GM21515 (cell line): ENCODE measurements at regions not wholly inside any gene's neighbourhood (a gene's known extent, or its start where the extent isn't known, plus 50 kb on each side); places are given as distances from the start of the nearest gene placed in this dataset.
"Not testable (repeated sequence)": the region's sequence is repeated elsewhere in the genome, so short reads cannot be mapped to it uniquely, and the experiment has no call there.

ENCODE experiments used
- ATAC-seq: cut with Tn5 transposase; IDR thresholded peaks from one replicate; pipeline ENCODE4 v1.9.1; 2021; ENCODE audit not compliant: unreplicated experiment

DNA sequence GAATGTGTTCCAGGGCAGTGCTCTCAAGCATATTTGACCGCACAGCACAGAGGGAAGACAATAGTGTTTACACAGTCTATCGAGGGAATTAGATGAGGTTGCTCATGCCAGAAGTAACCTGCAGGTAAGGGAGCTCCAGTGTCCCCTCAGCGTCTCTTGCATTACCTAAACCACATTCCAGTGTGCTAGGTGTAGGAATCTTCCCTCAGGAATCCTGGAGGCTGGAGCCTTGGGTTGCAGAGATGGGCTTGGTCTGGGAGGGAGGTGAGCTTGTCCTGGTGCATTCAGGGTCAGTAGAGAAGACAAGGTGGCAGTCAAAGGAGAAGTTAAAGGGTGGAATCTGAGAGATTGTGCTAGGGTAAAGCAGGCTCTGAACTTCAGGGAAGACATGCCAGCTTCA, 56.3 kb downstream of the SOX14 start:
- ATAC-seq, result no peak

DNA sequence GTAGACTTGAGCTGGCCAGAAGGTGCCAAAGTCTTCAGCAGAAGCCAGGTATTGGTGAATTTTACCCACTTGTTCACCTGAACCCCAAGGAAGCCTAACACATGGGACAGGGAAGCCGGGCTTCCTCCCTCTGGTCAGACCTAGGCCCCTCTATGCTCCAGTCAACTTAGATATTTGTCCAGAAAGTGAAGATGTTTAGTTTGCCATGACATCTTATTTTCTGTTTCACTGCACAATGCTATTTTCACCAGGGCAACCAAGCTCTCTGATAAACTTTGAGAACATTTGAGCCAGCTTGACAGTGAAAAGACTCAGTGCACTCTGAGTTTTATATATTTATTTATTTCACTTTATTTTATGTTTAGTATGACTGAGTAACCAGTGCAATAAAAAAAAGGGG, 71.0 kb downstream of the SOX14 start:
- no peak for ATAC-seq

DNA sequence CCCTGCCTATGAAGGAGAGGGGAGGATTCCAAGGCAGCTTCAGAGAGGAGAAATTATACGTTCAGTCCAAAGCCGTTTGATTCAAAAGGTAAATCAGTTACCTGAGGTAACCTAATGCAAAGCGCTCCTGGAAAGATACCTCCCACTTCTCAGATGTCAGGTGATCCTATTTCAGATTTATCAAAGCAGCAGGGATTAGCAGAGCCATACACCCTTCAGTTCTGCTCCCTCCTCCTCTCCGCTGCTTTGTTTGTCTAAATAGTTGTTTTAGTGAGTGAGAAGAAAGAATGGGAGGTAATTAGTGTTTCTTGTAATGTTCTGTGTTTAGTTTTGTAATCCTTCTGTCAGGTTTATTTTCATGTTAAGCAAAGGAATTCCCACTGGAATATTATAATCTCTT, 81.1 kb downstream of the SOX14 start:
- ATAC-seq, result no peak

DNA sequence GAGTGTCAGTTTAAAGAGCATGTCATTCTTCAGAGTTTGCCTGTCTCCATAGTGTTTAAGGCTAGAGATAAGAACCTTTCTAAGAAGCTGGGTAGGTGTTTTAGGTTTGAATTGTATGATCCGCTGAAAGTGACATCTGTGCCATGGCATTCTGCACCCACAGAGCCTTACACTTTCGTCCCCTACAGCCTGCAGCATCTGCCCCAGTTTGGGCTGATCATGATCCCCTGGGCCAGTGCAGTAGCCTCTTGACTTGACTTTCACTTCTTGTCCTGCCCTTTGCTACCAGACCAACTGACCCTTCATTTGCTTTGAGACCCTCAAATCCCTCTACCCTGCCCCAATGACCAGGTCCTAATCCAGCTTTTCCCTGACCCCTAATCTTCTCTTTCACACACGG, 81.6 kb downstream of the SOX14 start:
- no peak for ATAC-seq

DNA sequence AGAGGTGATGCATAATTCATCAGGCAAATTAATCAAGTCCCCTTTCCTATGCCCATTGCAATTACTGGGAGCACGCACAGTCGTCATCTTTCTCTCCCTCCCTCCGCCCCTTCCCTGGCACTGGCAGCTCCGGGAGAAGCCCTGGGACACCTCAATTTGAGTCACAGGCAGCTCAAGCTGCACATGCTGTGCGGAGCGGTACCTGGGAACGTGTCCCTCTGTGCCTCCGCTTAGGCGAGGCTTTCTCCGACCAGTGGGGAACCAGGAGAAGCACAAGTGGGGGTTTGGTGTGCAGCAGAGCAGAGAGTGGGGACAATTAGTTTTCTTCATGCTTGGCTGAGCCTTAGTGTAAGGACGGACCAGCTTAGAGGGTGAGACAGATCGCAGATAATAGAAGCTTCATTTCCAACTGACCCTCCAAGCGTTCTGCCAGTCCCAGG, 88.3 kb downstream of the SOX14 start:
- no peak for ATAC-seq

DNA sequence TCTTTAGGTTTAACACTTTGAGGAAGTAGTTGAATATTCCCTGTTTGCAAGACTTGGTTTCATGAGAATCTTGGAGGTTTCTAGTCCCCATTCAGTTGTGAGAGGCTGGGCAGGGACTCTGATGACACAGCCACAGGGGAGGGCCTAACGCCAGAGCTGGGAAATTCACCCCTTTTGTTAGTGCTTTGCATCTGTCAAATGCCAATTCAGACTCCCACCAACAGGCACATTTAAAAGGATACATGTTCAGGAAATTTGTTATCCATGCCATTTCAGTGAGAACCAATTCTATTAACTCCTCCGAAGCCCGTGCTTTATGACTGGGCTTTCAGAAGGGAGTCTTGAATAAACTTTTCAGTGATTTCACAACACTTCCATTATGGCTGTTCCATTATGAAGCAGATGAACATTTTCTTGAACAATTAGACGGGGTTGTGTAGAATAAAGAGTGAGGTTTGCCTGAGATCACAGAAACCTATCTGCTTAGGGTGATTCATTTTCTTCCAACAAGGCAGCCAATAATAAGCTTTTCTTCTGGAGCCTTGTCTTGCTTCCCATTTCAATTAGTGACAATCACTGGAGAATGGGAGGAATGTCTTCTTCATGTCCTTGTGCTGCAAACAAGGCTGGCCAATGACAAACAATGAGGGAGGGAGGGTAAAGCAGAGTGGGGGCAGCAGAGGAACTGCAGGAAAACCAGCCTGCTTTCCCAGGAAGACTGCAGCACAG, 90.6 kb downstream of the SOX14 start:
- ATAC-seq, result no peak

DNA sequence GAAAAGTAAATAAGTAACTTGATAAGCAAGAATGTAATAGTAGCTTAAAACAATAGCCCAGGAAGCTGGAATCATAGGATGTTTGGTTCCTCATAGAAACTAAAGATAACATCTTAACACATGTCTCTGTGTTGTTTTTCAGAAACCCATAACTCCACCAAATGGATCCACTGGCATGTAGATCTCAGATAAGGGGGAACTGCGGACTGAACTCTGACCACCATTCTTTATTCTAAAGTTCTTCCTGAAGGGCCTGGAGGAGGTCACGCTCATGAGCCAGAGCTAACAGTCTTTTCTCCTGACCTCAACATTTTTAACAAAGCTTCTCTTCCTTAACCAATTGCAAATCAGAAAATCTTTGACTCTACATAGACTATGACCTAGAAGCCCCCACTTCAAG, 101.9 kb downstream of the SOX14 start:
- ATAC-seq, result no peak

DNA sequence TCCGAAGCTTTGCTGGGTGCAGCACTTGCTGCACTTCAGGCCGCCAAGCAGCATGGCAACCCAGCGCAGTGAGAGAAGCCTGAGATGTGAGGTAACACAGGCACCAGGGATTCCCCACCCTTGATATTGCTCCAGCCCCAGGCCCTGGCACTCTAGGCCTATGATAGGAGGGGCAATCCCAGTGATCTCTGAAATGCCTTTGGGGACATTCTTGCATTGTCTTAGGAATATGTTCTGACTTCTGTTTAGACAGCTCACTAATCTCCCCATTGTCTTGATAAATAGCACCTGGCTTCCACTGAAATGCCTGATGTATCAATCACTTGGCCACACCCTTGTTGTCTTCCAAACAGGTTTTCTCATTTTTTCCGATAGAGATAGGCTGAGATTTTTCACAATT, 102.8 kb downstream of the SOX14 start:
- no peak for ATAC-seq

DNA sequence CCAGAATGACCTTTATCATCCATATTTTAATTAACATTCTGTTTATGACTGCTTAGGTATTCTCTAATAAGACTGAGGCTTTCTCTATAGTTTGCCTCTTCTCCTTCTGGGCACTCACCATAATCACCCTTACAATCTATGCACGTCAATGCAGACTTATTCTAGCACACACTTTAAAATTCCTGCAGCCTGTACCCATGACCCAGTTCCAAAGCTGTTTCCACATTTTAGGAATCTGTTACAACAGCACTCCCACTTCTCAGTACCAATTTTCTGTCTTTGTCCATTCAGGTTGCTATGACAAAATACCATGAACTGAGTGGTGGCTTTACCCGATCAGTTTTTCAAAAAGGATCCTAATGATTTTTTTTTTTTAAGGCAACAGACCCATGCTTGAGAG, 103.5 kb downstream of the SOX14 start:
- ATAC-seq, result no peak

DNA sequence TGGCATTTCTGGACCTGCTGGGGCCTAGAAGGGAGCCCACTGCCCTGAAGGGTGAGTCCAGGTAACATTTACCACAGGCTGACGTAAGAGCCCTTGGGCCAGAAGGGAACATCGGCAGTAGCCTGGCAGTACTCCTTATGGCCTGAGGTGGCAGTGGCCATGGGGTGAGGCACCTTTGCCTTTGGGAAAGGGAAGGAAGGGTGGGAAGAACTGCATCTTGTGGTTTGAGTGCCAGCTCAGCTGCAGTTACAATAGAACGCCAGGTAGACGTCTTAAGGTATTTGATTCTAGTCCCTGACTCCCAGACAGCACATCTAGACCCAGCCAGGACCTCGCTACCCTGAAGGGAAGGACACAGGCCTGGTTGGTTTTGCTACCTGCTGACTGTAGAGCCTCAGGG, 104.9 kb downstream of the SOX14 start:
- no peak for ATAC-seq

DNA sequence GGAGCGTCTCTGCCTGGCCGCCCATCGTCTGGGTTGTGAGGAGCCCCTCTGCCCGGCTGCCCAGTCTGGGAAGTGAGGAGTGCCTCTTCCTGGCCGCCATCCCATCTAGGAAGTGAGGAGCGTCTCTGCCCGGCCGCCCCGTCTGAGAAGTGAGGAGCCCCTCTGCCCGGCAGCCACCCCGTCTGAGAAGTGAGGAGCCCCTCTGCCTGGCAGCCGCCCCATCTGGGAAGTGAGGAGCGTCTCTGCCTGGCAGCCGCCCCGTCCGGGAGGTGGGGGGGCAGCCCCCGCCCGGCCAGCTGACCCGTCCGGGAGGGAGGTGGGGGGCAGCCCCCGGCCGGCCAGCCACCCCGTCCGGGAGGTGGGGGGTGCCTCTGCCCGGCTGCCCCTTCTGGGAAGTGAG, 108.5 kb downstream of the SOX14 start:
- not testable (repeated sequence) for ATAC-seq

DNA sequence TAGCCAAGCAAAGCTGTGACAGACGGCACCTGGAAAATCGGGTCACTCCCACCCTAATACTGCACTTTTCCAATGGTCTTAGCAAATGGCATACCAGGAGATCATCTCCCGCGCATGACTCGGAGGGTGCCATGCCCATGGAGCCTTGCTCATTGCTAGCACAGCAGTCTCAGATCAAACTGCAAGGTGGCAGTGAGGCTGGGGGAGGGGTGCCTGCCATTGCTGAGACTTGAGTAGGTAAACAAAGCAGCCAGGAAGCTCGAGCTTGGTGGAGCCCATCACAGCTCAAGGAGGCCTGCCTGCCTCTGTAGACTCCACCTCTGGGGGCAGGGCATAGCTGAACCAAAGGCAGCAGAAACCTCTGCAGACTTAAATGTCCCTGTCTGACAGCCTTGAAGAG, 113.1 kb upstream of the CLDN18 start:
- not testable (repeated sequence) for ATAC-seq

DNA sequence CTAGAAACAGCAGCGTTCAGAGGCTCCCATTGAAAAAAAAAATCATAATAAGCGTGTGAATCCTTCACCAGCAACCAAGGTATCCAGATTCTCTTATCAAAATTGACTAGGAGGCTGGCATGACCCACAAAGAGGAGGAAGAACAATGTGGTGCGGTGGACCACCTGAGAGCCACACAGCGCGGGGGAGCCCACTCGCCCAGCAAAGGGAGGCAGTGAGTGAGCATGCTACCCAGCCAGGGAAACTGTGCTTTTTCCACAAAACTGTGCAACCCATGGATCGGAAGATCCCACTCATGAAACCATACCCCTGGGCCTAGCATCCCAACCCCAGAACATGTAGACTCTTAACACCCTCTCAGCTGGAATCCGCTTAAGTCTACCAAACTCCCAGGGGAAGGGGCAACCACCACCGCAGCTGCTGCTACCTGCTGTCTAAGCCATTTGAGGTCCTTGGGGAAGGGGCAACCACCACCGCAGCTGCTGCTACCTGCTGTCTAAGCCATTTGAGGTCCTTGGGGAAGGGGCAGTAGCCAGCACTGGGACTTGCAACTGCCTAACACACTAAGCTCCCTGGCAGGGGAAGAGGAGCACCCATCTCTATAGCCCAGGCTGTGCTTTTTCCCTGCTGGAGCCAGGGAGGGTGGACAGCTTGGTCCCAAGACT, 102.8 kb upstream of the CLDN18 start:
- ATAC-seq, result no peak

DNA sequence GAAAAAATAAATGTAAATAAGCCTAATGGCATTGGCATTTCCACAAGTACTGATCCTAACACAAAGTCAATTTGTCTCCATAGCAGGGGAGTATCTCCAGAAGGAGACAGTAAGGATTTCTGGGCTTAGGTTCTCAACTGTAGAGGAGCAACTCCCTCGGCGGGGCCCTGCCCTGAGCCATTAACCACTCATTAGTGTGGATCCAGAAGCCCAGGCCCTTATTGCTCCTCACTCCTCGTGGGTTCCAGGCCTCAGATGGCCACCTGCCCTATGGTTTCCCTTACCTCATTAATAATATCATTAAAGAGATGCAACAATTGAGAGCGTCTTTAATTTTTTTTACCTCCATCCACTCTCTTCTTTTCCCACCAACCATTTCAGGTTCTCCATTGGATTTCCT, 85.3 kb upstream of the CLDN18 start:
- ATAC-seq, result no peak

DNA sequence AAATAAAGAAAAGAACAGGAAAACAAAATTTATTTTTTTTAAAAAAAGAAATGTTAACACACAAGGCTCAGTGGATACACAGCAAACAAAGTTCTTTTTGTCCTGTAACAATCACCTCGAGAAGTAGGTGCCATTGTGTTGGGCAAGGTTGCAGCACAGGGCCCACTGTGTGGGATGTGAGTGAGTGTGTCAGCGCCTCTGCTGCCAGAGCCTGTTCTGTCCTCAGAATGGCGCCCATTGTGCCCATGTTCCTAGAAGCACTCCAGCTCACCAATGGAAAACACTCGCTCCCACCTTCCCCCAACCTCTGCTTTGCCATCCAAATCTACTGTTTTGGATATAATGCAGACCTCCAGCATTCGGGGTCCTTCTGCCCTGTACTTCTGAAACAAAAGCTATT, 84.9 kb upstream of the CLDN18 start:
- no peak for ATAC-seq

DNA sequence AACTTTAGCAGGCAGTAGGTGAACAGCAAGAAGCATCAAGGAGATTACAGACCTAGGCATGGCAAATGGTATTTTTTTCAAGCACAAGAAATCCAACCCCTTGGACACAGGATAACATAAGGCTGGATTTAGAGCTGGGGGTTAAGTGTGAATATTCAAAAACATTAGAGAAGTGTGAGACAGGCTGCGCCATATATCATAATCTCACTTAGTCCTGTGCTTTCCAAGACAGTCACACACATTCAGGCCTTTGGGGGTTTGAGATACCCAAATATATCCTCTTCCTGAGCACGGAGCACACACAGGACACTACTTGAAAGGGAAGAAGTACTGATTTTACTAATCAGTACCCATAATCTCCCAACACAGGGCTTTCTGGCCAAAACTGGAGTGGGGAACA, 83.0 kb upstream of the CLDN18 start:
- ATAC-seq, result no peak

DNA sequence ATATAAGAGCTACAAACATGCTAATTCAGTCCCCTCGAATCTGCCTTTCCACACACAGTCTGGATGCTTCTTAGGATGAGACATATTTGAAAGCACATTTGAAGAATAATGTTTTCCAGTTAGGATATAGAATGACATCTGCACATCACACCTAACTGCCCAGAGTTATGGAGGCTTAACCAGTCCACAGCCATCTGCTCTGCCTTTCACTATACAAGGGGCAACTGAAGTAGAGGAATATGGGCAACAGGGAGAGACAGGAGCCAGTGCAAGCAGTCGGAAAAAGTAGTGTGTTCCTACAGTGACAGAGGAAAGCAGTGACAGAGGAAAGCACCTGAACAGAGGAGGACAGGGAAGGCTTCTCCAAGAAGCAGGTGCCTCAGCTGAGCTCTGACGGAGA, 79.0 kb upstream of the CLDN18 start:
- no peak for ATAC-seq

DNA sequence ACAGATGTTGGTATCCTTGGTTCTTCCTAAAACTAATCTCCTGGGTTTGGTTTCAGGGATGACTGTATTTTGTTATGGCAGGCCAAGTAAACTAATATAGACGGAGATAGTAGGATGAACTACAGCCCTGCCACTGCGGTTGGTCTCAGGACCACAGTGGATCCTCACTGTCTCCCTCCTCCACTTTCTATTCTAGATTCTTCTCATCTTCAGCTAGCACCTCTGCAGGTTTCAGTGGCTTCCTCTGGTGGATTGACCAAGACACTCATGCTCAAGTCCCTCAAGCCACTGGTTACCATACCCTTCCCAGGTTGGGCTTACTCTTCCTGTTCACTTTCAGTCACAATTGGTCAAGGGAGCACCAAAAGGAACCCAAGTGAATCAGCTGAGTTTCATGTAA, 71.1 kb upstream of the CLDN18 start:
- ATAC-seq, result no peak

DNA sequence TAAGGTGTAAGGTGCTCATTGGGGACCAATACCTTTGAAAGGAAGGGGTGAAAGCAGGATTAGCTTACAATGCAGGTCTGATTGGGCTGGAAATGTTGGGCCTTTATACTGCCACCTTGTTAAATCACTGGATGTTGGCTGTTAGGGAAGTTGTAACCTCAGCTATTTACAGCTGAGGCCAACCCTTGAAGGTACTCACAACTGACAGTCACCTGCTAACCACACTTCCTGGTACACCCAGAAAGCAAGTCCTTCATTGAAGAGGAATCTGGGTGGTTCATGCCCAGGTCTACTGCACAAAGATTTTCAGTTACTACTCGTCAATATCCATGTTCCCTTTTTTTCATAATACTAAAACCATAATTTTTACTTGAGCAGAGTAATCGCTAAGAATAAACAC, 65.4 kb upstream of the CLDN18 start:
- no peak for ATAC-seq

DNA sequence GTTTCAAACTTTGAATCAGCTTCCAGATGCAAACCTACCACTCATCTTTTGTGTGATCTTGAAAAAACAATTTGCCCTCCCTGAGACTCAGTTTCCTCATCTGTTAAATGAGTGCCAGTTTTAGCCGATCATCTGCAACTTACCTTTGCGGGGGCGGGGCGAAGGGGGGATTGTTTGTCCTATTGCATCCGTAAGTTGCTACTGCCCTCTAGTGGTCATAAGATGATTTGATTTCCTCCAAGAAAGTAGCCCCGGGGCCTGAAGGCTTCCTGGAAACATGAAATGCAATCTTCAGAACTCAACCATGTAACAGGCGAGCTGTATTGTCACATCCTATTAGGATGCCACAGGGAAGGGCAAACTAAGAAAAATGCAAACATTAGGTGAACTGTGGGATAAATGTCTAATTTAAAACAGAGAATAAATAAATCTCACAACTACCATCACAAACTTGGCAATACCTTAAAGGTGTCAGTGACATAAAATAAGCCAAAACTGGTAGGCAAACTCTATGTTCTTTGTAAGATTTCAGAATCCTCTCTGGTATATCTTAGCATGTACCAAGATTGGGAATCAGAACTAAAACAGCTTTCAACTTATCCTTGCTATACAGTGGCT, 63.5 kb upstream of the CLDN18 start:
- ATAC-seq, result peak; percentile 79

DNA sequence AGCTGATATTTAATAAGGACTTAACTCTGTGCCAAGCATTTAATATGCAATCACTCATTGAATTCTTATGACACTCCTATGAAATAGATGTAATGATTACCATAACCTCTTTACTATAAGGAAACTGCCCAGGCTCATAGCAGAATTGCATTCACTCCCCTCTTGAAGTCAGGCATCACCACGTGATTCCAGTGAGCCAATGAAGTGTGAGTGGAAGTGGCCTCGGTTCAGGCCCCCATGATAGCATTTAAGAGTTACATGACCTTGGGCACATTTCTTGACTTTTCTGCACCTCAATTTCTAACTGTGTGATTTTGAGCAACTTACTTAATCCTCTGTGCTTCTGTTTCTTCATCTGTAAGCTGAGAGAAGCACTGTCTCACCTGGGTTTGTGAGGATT, 62.8 kb upstream of the CLDN18 start:
- ATAC-seq, result no peak

DNA sequence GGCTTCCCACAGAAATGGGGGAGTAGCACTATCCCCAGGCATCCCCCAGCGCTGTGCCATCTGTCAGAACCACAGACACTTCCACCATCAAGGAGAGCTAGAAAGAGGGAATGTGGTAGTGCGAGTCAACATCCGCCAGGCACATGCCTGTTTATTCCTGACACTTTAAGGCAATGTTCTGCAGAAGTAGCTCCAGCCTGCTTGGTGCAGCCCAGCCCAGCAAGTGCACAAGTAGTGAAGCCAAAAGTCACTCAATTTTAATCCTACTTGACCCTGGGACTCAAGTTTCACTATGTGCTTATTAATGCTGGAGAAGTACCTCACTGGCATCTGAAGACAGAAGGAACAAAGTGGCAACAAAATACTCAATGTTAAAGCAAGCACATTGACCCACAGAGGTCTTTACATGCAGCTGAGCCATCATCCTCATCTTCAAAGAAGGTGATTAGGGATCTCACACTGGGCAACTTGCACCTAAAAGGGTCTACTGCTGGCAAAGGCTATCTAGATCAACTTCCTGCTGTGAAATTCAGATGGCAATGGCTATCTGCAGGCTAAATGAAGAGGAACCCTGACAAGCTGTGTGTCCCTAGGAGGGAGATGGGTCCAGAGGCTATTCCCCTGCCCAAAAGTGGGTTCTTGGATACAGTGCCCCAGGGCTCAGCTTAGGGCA, 61.4 kb upstream of the CLDN18 start:
- ATAC-seq, result no peak
